GM13977 (cell line): ENCODE measurements at regions not wholly inside any gene's neighbourhood (a gene's known extent, or its start where the extent isn't known, plus 50 kb on each side); places are given as distances from the start of the nearest gene placed in this dataset.

Experiments used
- DNase-seq: peaks from one replicate; pipeline ENCODE4 v3.0.0; 2012; ENCODE audit warnings: low spot score
- CTCF ChIP-seq: IDR thresholded peaks from 2 replicates; pipeline ENCODE4 v1.5.1; 2012; ENCODE audit warnings: mild to moderate bottlenecking, control low read depth; ENCODE audit not compliant: insufficient read depth; ENCODE audit errors: extremely low read depth, missing control alignments
- in situ Hi-C: fragments of 300-500 bp; cut with MboI; formaldehyde crosslinking; loops from one replicate; pipeline ENCODE4 v1.12.0; 2022; ENCODE audit warnings: low sequenced_read_pairs, low pct_unique_long_range_greater_than_20kb, mixed read lengths, inconsistent platforms; ENCODE audit not compliant: unreplicated experiment

DNA sequence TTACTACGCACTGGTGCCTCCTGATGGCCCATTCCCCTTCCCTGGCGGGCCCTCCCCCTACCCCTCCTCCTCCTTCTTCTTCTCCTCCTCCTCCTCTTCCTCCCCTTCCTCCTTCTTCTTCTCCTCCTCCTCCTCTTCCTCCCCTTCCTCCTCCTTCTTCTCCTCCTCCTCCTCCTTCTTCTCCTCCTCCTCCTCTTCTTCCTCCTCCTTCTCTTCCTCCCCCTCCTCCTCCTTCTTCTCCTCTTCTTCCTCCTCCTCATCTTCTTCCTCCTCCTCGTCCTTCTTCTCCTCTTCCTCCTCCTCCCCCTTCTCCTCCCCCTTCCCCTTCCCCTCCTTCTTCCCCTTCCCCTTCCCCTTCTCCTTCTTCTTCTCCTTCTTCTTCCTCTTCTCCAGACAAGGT lies 64.7 kb upstream of the COG2 start:
- no peak for TF ChIP-seq CTCF
- in situ Hi-C loops: no loop called here
- no peak for DNase-seq

- in situ Hi-C loops: no loop called here
- TF ChIP-seq CTCF: no peak
- DNase-seq: no peak
Measured at GRCh38 chr1:230575886-230576500, 66.3 kb upstream of the COG2 start.

DNA sequence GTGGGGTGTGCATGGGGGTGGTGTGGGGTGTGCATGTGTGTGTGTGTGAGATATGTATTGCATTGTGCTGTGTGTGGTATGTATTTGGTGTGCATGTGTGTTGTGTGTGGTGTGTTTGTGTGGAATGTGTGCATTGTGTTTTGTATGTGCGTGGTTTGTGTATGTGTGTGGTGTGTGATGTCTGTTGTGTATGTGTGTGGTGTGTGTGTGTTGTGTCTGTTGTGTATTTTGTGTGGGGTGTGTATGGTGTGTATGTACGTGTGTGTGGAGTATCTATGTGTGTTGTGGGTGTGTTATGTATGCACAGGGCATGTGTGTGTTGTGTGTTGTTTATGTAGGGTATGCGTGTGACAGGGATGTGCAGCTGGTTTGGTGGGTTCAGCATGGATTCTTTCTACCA lies 67.8 kb upstream of the COG2 start:
- in situ Hi-C loops: no loop called here
- no peak for DNase-seq
- TF ChIP-seq CTCF: no peak

DNA sequence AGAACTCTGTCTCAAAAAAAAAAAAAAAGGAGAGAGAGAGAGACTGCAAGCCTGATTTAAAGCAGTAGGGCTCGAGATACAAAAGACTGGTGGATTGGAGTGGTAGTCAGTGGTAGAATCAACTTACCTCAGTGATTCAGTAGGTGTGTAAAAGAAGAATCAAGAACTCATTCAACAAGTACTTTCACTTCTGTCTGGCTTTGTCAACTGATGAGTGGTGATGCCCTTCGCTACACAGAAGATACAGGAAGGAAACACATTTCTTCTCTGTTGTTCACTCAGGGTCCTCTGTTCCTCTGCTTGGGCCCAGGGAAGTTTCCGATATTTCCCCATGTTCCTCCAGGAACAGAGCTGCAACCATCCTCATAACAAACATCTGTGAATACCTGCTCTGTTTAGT lies 68.6 kb upstream of the COG2 start:
- no peak for TF ChIP-seq CTCF
- in situ Hi-C loops: no loop called here
- DNase-seq: no peak

- in situ Hi-C loops: no loop called here
- no peak for TF ChIP-seq CTCF
- DNase-seq: no peak
Measured at GRCh38 chr1:230572121-230573105, 69.9 kb upstream of the COG2 start.

DNA sequence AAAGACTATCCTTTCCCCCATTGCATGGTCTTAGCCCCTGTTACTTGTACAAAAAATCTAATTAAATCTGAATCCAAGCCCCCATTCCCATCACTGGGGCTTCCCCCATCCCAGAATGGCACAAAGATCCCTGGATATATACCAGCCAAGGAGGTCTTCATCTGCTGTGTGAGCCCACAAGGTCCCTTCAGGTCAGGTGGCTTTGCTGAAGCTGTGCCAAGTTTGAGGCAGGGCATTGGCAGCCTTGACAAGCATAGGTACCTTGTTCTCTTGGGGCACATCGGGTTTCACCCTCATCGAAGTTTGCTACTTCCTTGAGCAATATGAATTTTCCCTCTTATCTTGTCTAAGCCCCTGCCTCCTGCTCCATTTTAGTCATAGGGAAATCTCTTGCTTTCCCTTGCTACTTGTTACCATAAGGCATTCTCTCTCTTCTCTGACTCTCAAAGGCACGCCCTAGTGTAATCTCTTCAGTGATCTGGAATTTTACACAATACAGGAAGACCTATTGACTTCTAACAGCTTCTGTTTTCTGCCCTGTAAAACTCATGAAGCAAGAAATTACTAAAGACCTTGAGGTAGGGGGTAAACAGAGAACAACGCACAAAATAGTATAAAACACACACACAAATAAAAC lies 71.4 kb upstream of the COG2 start:
- TF ChIP-seq CTCF: no peak
- no peak for DNase-seq
- in situ Hi-C loops: no loop called here
